Spleen (tissue), 7 donors: ENCODE measurements at regions not wholly inside any gene's neighbourhood (a gene's known extent, or its start where the extent isn't known, plus 50 kb on each side); places are given as distances from the start of the nearest gene placed in this dataset.

Experiments used
- CTCF ChIP-seq, 11 experiments: fragments of 200-600 bp in 7 of 11; fragments of 450-650 bp in 4 of 11; sonication (generic) in 4 of 11; IDR thresholded peaks in 8 of 11; conservative IDR thresholded peaks in 3 of 11; 1 replicate in 7 of 11; 2 replicates in 4 of 11; pipeline versions ENCODE4 v1.4.0 to v1.8.0; 2016 to 2021; ENCODE audit warnings: antibody characterized with exemption in 11 of 11, inconsistent platforms in 4 of 11, mild to moderate bottlenecking in 1 of 11
- POLR2AphosphoS5 ChIP-seq, 3 donors: sonication (generic); formaldehyde crosslinking; IDR thresholded peaks; one replicate each; pipeline ENCODE4 v1.5.1; 2017; ENCODE audit warnings: antibody characterized with exemption in 3 of 3
- donor health status: DM: no; HTN: no; CAD: no; lungs with moderate emphysema.
- donor health status: DM: no; HTN: no; CAD: no.
- donor health status: DM: no; HTN: no; CAD: no.

DNA sequence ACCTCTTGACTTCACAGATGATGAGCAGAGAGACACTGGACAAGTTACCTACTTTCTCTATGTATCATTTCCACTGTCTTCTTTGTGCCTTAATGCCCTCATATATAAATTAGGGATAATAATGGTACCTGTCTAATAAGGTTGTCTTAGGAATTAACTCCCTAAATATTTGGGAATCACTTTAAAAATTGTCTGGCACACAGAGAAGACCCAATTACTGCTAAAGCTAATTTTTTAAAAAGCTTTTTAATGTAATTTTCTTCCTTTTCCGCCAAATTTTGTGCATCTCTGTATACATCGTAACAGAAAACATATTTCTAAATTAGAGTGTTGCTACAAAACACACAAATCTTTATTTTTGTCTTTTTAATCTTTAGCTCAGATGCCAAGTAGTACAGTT, 816.8 kb upstream of the ADGRB3 start:
- TF ChIP-seq POLR2AphosphoS5 (IDR thresholded peaks at IDR 0.05), result no peak
- TF ChIP-seq CTCF (IDR thresholded peaks at IDR 0.05 in 8 of 11, conservative IDR thresholded peaks at IDR 0.05 in 3 of 11), result no peak
